ENCODE measurements at regions not wholly inside any gene's neighbourhood (a gene's known extent, or its start where the extent isn't known, plus 50 kb on each side); places are given as distances from the start of the nearest gene placed in this dataset.

DNA sequence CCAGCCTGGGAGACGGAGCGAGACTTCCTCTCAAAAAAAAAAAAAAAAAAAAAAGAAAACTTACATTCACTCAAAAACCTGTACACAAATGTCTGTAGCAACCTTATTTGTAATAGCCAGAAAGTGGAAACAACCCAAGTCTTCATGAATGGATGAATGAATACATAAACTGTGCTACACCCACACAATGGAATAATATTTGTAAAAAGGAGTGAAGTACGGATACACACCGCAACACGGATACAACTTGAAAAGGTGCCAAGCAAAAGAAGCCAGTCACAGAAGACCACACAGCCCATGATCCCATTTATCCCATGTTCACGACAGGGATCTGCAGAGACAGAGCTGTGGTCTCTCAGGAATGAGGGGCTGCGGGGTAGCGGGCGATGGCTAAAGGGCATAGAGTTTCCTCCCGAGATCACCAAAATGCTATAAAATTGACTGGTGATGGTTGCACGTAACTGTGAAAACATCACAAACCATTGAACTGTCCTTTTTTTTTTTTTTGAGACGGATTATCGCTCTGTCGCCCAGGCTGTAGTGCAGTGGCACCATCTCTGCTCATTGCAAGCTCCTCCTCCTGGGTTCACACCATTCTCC, 76.2 kb upstream of the COL5A1 start:
- TF ChIP-seq TAF1 (IDR thresholded peaks at IDR 0.05; ENCODE audit: borderline replicate concordance, insufficient read depth, low read length), result no peak
- TF ChIP-seq REST (IDR thresholded peaks at IDR 0.05; ENCODE audit: insufficient read depth in 1 of 2, low read depth in 2 of 2, low read length in 2 of 2), result no peak
- no peak for TF ChIP-seq POLR2AphosphoS5 (IDR thresholded peaks at IDR 0.05; ENCODE audit: low read depth, low read length)
- TF ChIP-seq FOXP2 (optimal IDR thresholded peaks at IDR 0.05; ENCODE audit: borderline replicate concordance, extremely low read depth, extremely low read length, insufficient read depth), result no peak

Measured in PFSK-1 (cell line).